ENCODE measurements at regions not wholly inside any gene's neighbourhood (a gene's known extent, or its start where the extent isn't known, plus 50 kb on each side); places are given as distances from the start of the nearest gene placed in this dataset.

GRCh38 chr3:102156426-102156825, 278.4 kb upstream of the ZPLD1 start:
- no peak for DNase-seq (ENCODE audit: low read depth)

GRCh38 chr3:102158080-102158740, 276.6 kb upstream of the ZPLD1 start:
- no peak for DNase-seq (ENCODE audit: low read depth)

GRCh38 chr3:102159810-102160451, 274.9 kb upstream of the ZPLD1 start:
- no peak for DNase-seq (ENCODE audit: low read depth)

- no peak for DNase-seq (ENCODE audit: low read depth)
Measured at GRCh38 chr3:102161384-102162006, 273.3 kb upstream of the ZPLD1 start.

- DNase-seq (ENCODE audit: low read depth): no peak
Measured at GRCh38 chr3:102162251-102162650, 272.6 kb upstream of the ZPLD1 start.

- no peak for DNase-seq (ENCODE audit: low read depth)
Measured at GRCh38 chr3:102163039-102163817, 271.6 kb upstream of the ZPLD1 start.

GRCh38 chr3:102163818-102164154, 271.0 kb upstream of the ZPLD1 start:
- no peak for DNase-seq (ENCODE audit: low read depth)

- no peak for DNase-seq (ENCODE audit: low read depth)
Measured at GRCh38 chr3:102165367-102165766, 269.4 kb upstream of the ZPLD1 start.

- no peak for DNase-seq (ENCODE audit: low read depth)
Measured at GRCh38 chr3:102169915-102170479, 264.8 kb upstream of the ZPLD1 start.

GRCh38 chr3:102170545-102170944, 264.3 kb upstream of the ZPLD1 start:
- no peak for DNase-seq (ENCODE audit: low read depth)

- DNase-seq (ENCODE audit: low read depth): no peak
Measured at GRCh38 chr3:102174312-102174712, 260.5 kb upstream of the ZPLD1 start.

- DNase-seq (ENCODE audit: low read depth): no peak
Measured at GRCh38 chr3:102174832-102175374, 259.9 kb upstream of the ZPLD1 start.

- no peak for DNase-seq (ENCODE audit: low read depth)
Measured at GRCh38 chr3:102176333-102177050, 258.3 kb upstream of the ZPLD1 start.

GRCh38 chr3:102177075-102177755, 257.6 kb upstream of the ZPLD1 start:
- no peak for DNase-seq (ENCODE audit: low read depth)

GRCh38 chr3:102178817-102179216, 256.0 kb upstream of the ZPLD1 start:
- no peak for DNase-seq (ENCODE audit: low read depth)

- DNase-seq (ENCODE audit: low read depth): no peak
Measured at GRCh38 chr3:102179326-102180177, 255.3 kb upstream of the ZPLD1 start.

- no peak for DNase-seq (ENCODE audit: low read depth)
Measured at GRCh38 chr3:102180280-102180931, 254.4 kb upstream of the ZPLD1 start.

- no peak for DNase-seq (ENCODE audit: low read depth)
Measured at GRCh38 chr3:102181175-102181920, 253.5 kb upstream of the ZPLD1 start.

- DNase-seq (ENCODE audit: low read depth): no peak
Measured at GRCh38 chr3:102182162-102182561, 252.7 kb upstream of the ZPLD1 start.
